GM10248 (cell line): ENCODE measurements at regions not wholly inside any gene's neighbourhood (a gene's known extent, or its start where the extent isn't known, plus 50 kb on each side); places are given as distances from the start of the nearest gene placed in this dataset.

Experiments used
- CTCF ChIA-PET: fragments of 300-600 bp; sonication (Branson Sonifier 250); formaldehyde crosslinking; extraction: SDS; loops from one replicate; lab custom pipeline; 2021; ENCODE audit warnings: antibody characterized with exemption; lab: Yijun Ruan, JAX
- POLR2A ChIA-PET: fragments of 350-650 bp; sonication (Branson Sonifier 250); formaldehyde crosslinking; extraction: SDS; loops from one replicate; lab custom pipeline; 2020; ENCODE audit warnings: antibody characterized with exemption; lab: Yijun Ruan, JAX
- DNase-seq: peaks from one replicate; pipeline ENCODE4 v3.0.0; 2012; ENCODE audit errors: extremely low spot score
- CTCF ChIP-seq: IDR thresholded peaks from 2 replicates; pipeline ENCODE4 v1.5.1; 2012; ENCODE audit warnings: mild to moderate bottlenecking, low read depth; ENCODE audit errors: extremely low read depth, missing control alignments, control extremely low read depth

GRCh38 chr2:207233731-207234130 is 68.0 kb upstream of the KLF7 start:
- POLR2A ChIA-PET: no interaction called here
- no peak for DNase-seq
- no peak for TF ChIP-seq CTCF
- CTCF ChIA-PET: interaction anchor here (1.0 to 1.4 kb wide), 4 partner anchors 10 to 51 kb away, joined by 3 to 5 read pairs (median 4); no protein-coding TSS in a partner anchor

- POLR2A ChIA-PET: no interaction called here
- no peak for TF ChIP-seq CTCF
- no peak for DNase-seq
- CTCF ChIA-PET: interaction anchor here (1.6 kb wide), 3 partner anchors 9 to 17 kb away, joined by 3 to 7 read pairs (median 3); no protein-coding TSS in a partner anchor
Observed at GRCh38 chr2:207235621-207236020, 69.9 kb upstream of the KLF7 start.

GRCh38 chr2:207236156-207236935 is 70.6 kb upstream of the KLF7 start:
- POLR2A ChIA-PET: no interaction called here

GRCh38 chr2:207238831-207239701 is 73.3 kb upstream of the KLF7 start:
- DNase-seq: no peak
- CTCF ChIA-PET: interaction anchor here (0.9 to 3.7 kb wide), 12 partner anchors 8 to 97 kb away, joined by 3 to 16 read pairs (median 4); no protein-coding TSS in a partner anchor
- no peak for TF ChIP-seq CTCF
- POLR2A ChIA-PET: no interaction called here

More at GRCh38 chr2:207236156-207236935, 70.6 kb upstream of the KLF7 start:
- DNase-seq: no peak
- TF ChIP-seq CTCF: no peak
- CTCF ChIA-PET: interaction anchor here (1.6 to 2.1 kb wide), 4 partner anchors 10 to 17 kb away, joined by 3 to 7 read pairs (median 5); no protein-coding TSS in a partner anchor

- DNase-seq: no peak
- no peak for TF ChIP-seq CTCF
- ChIA-PET POLR2A (interaction anchor here (0.6 kb wide), 1 partner anchor 22 kb away, joined by 4 read pairs; no protein-coding TSS in a partner anchor), CTCF (interaction anchor here (0.9 to 3.7 kb wide), 11 partner anchors 9 to 98 kb away, joined by 3 to 16 read pairs (median 4); no protein-coding TSS in a partner anchor)
Observed at GRCh38 chr2:207239754-207240494, 74.2 kb upstream of the KLF7 start.
